GM21576 (cell line): ENCODE measurements at regions not wholly inside any gene's neighbourhood (a gene's known extent, or its start where the extent isn't known, plus 50 kb on each side); places are given as distances from the start of the nearest gene placed in this dataset.

Experiments
- ATAC-seq: cut with Tn5 transposase; IDR thresholded peaks from one replicate; pipeline ENCODE4 v1.9.1; 2021; ENCODE audit warnings: mild to moderate bottlenecking, moderate library complexity; ENCODE audit not compliant: unreplicated experiment

- no peak for ATAC-seq
These were observed 60.3 kb upstream of the DIPK2B start for GRCh38 chrX:45261005-45261404.

GRCh38 chrX:45258731-45259402 is 58.2 kb upstream of the DIPK2B start:
- no peak for ATAC-seq
